ENCODE measurements at regions not wholly inside any gene's neighbourhood (a gene's known extent, or its start where the extent isn't known, plus 50 kb on each side); places are given as distances from the start of the nearest gene placed in this dataset.

- 77 to 97% (median 86%) methylated on average over 4 of the region's 4 CpGs for WGBS, 3 donors
- Histone ChIP-seq H3K9me3 (peaks cover 0 to under 1% of the 10 kb centered on the region in 2 donors), H3K4me3 (no peak overlapping the region), H3K4me1 (ENCODE audit: insufficient read depth) (no peaks in the 10 kb centered on the region), H3K36me3 (no peaks in the 10 kb centered on the region), H3K27ac (no peak overlapping the region), H3K27me3 (no peaks in the 10 kb centered on the region)
- intact Hi-C loops (cut with DNase I): no loop called here
- DNase-seq: no peak
- TF ChIP-seq CTCF (IDR thresholded peaks at IDR 0.05) (no peak), POLR2A (IDR thresholded peaks at IDR 0.05) (no peak), EP300 (IDR thresholded peaks at IDR 0.05) (no peak)
These were observed 62.2 kb downstream of the ACTL7B start for GRCh38 chr9:108793573-108793972.

DNA sequence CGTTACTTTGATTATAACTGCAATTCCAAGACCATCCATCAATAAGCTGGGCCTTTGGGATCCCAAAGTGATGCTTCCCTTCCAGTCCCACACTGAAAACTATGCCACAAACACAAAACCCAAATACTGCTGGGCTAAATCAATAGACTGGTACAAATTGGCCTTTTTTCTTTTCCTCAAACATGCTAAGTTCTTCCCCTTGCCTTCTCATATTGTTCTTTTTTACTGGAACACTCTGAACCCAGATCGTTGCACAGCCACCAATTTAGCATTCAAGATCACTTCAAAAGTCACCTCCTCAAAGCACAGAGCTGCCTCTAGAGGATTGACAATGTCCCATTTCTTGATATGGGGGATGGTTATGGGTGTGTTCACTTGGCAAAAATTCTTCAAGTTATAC lies 66.0 kb downstream of the ACTL7B start:
- no peak overlapping the region for H3K4me3 ChIP-seq
- H3K36me3 ChIP-seq: no peaks in the 10 kb centered on the region
- DNase-seq: no peak
- no peak for TF ChIP-seq CTCF (IDR thresholded peaks at IDR 0.05)
- no peak for TF ChIP-seq POLR2A (IDR thresholded peaks at IDR 0.05)
- no peak for TF ChIP-seq EP300 (IDR thresholded peaks at IDR 0.05)
- H3K4me1 ChIP-seq (ENCODE audit: insufficient read depth): no peaks in the 10 kb centered on the region
- H3K27me3 ChIP-seq: no peaks in the 10 kb centered on the region
- intact Hi-C loops (cut with DNase I): loop anchor here in 1 of 4 donors (10.0 kb wide), 1 partner anchor 1735 kb away; no protein-coding TSS in a partner anchor
- H3K9me3 ChIP-seq: peaks cover 0 to 3% of the 10 kb centered on the region in 2 donors
- H3K27ac ChIP-seq: no peak overlapping the region
- WGBS, 3 donors: 22 to 78% (median 65%) methylated on average over 2 of the region's 2 CpGs

DNA sequence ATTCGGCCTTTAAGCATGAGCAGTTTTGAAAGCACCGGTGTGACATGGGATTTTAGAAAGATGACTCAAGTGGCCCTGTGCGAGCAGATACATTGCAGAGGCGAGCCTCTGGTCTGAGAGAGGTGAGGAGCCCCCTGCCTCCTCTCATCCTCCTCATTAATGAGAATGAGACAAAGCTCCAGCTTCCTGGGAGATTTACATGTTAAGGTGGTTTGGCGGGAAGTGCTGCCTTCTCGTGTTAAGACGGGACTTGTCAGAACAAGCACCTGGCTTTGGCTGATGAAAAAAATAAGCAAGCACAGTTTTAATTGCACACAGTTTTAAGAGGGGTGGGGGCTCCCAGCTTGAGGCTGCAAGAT lies 68.1 kb downstream of the ACTL7B start:
- intact Hi-C loops (cut with DNase I): loop anchor here in 1 of 4 donors (10.0 kb wide), 1 partner anchor 1733 kb away; no protein-coding TSS in a partner anchor
- Histone ChIP-seq H3K9me3 (peaks cover 0 to 3% of the 10 kb centered on the region in 2 donors), H3K4me3 (no peak overlapping the region), H3K4me1 (ENCODE audit: insufficient read depth) (no peaks in the 10 kb centered on the region), H3K36me3 (no peaks in the 10 kb centered on the region), H3K27me3 (no peaks in the 10 kb centered on the region), H3K27ac (no peak overlapping the region)
- 74 to 82% (median 80%) methylated on average over 7 of the region's 7 CpGs for WGBS, 3 donors
- no peak for DNase-seq
- no peak for TF ChIP-seq POLR2A (IDR thresholded peaks at IDR 0.05)
- no peak for TF ChIP-seq EP300 (IDR thresholded peaks at IDR 0.05)
- TF ChIP-seq CTCF (IDR thresholded peaks at IDR 0.05): no peak

DNA sequence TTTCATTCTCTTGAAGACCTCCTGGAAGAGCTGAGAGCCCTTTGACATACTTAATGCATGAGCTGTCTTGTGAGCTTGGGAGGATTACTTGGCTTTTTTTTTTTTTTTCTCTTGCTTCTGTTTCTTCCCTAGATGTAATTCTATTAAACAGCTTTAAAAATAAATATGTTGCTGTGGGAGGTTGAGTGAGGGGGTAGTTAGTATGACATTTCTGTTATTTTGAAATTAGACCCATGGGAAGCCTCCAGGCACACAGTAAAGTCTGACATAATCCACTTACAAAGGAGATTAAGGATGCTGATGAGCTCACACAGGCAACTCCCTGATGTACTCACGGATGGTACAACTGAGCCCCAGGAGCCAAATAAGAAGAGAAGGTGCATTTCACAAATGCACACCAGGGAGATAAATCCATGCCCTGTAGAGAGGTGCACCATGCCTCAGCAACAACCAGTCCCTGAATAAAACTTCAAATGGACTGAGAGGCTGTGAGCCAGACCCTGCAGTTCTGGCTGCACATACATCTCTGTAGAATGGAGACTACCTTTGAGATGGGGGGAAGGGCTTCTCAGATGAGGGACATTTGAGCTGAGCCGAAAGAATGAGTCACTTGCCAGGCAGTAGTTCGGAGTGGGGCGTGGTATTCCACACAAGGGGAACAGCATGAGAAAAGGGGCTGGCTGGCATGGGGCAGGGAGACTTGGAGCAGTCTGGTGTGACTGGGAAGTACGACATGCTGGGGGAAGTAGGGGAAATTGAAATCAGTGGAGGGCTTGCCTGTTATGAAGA lies 68.7 kb downstream of the ACTL7B start:
- no peaks in the 10 kb centered on the region for H3K4me1 ChIP-seq (ENCODE audit: insufficient read depth)
- WGBS, 3 donors: 59 to 71% (median 64%) methylated on average over 5 of the region's 5 CpGs
- intact Hi-C loops (cut with DNase I): loop anchor here in 1 of 4 donors (10.0 kb wide), 1 partner anchor 1732 kb away; no protein-coding TSS in a partner anchor
- H3K36me3 ChIP-seq: no peaks in the 10 kb centered on the region
- H3K4me3 ChIP-seq: no peak overlapping the region
- TF ChIP-seq POLR2A (IDR thresholded peaks at IDR 0.05): no peak
- TF ChIP-seq EP300 (IDR thresholded peaks at IDR 0.05): no peak
- no peak for TF ChIP-seq CTCF (IDR thresholded peaks at IDR 0.05)
- no peak overlapping the region for H3K27ac ChIP-seq
- no peaks in the 10 kb centered on the region for H3K27me3 ChIP-seq
- H3K9me3 ChIP-seq: peaks cover 0 to 3% of the 10 kb centered on the region in 2 donors
- no peak for DNase-seq
